ENCODE measurements at regions not wholly inside any gene's neighbourhood (a gene's known extent, or its start where the extent isn't known, plus 50 kb on each side); places are given as distances from the start of the nearest gene placed in this dataset.

DNA sequence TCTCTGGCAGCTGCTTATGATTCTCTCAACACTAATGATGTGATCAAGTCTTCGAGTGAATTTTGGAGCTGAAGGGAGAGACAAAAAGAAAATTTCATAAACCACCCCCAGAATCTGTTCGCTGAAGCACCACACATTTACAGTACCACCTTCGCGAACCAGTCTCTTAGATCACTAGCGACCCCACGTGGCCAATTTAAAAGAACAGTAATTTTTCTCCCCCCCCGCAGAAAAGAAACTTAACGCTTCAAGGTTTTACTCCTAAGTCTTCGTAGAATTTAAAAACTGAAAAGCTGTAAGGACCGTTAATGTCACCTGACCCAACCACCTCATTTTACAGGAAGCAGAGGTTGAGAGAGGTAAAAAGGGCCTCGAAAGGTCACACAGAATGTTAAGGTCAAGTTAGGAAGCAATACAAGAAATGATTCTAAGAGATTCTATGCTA, 187.5 kb downstream of the QDPR start:
- Mint-ChIP-seq H3K4me3 (peak overlapping the region; percentile 51 to 52), H3K27ac (no peak overlapping the region)
- DNase-seq, result peak; percentile 32 to 45

DNA sequence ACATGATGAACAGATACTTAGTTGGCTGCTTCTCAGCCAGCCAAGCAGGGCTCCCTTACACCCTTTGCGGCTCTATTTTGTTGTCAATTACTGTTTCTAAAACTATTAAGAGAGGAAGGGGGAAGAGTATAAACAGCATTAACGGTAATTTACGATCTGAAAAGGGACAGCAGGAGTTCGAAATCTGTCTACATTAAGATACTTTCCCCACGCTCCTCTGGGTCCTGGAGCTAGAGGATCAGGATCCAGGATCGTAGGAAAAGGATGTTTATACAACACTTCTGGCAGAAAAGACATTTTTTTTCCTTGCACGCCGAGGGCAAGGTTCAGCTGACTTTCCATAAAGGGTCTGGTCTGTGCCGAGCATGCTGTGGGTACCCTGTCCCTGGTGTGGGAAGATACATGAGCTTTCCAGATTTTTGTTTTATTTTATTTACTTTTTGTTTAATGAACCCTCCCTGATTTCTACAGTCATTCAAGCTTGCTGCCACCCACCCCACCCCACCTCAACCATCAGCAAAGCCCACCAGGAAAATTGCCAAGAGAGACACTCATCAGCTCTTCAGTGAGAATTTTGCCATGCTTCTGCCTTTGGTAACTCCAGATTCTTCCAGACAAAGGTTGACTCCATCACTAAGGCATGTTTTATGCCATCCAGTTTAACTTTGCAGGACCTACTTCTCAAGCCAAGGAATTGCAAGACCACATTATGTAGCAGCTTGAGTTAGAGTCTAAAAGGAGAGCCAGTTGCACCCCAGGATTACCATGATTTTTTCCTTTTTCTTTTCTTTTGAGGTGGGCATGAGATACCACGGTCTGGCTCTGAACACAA, 188.1 kb downstream of the QDPR start:
- H3K27me3 Mint-ChIP-seq, result no peaks in the 10 kb centered on the region
- peaks cover 4 to 8% of the 10 kb centered on the region in 2 donors for H3K9me3 Mint-ChIP-seq
- H3K27ac Mint-ChIP-seq, result no peak overlapping the region
- ATAC-seq, result no peak
- peaks cover 24% of the 10 kb centered on the region for H3K4me1 Mint-ChIP-seq
- H3K4me3 Mint-ChIP-seq, result peak overlapping the region; percentile 51 to 52
- DNase-seq, result no peak

More for the DNA sequence above, 187.5 kb downstream of the QDPR start:
- Mint-ChIP-seq H3K9me3 (peaks cover 4 to 8% of the 10 kb centered on the region in 2 donors), H3K27me3 (no peaks in the 10 kb centered on the region), H3K4me1 (peaks cover 24% of the 10 kb centered on the region)
- ATAC-seq, result peak; percentile 67

DNA sequence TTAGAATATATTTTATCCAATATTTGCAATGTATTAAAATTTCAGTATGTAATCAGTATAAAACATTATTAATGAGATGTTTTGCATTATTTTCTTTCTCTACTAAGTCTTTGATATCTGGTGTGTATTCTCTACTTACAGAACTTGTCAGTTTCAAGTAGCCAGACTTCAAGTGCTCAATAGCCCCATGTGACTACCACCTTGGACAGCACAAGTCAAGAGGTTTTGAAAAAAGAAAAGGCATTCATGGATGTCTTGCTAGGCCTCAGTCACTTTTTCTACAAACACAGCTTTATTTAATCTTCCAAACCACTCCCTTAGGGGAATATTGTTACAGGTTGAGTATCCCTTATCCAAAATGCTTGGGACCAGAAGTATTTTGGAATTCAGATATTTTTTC, 189.4 kb downstream of the QDPR start:
- no peak for ATAC-seq
- Mint-ChIP-seq H3K9me3 (peaks cover 4 to 8% of the 10 kb centered on the region in 2 donors), H3K4me1 (peaks cover 17% of the 10 kb centered on the region), H3K27me3 (no peaks in the 10 kb centered on the region), H3K27ac (no peak overlapping the region), H3K4me3 (no peak overlapping the region)
- no peak for DNase-seq

DNA sequence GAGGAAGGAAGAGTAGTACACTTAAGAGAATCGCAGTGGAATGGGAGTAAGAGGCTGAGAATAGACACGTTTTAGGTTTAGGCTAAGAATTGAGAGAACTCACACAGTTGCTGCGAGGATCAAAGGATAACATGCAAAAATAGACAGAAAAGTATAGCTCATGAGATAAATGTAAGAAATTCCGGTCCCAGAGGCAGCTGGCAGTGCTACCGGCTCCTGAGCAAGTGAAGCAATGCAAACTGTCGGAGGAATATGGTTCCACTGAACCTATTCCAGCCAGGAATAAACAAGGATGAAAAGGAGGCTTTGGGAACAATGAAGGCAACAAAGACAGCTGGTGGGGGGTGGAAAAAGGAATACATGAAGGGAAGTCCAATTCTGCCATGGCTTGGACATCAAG, 191.8 kb downstream of the QDPR start:
- Mint-ChIP-seq H3K4me1 (peaks cover 9% of the 10 kb centered on the region), H3K4me3 (no peak overlapping the region), H3K27ac (no peak overlapping the region), H3K9me3 (peaks cover 4 to 8% of the 10 kb centered on the region in 2 donors), H3K27me3 (peaks cover 8% of the 10 kb centered on the region)
- DNase-seq (no peak), ATAC-seq (no peak)

DNA sequence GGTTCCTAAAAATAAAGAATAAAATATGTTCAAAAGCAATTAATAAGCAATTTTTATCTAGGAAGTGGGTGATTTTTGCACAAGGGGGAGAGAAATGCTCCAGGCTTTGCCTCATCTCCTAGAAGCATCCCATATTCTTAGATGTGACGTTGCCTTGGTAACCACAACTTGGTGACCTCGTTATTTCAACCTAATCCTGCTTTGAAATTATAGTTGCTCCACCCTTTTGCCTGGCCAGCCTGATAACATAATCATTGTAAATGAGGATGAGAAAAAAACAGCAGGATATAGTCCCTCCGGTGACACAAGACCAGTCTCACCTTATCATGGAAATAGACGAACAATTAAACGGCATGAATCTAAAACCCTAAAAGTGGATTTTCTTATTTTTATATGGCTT, 194.4 kb downstream of the QDPR start:
- H3K4me1 Mint-ChIP-seq, result no peaks in the 10 kb centered on the region
- peaks cover 15% of the 10 kb centered on the region for H3K27me3 Mint-ChIP-seq
- ATAC-seq, result no peak

DNA sequence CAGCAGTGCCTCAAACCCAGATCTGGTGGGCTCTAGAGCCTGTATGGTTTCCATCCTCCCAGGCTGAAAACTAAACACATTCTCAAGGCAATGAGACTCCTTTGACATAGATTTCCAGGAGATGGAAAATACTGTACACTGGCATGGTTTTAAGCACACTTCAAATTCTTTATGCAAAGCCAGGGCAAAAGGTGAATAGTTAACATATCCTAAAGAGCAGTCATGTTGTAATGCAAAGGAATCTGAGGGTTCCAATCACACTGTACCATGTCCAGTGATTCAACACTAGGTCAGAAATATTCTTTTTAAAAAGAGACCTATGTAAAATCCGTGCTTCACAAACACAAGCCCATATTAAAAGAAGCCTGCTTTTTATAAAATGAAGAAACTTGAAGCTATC, 195.3 kb downstream of the QDPR start:
- Mint-ChIP-seq H3K4me1 (no peaks in the 10 kb centered on the region), H3K9me3 (peaks cover 4 to 8% of the 10 kb centered on the region in 2 donors), H3K27ac (no peak overlapping the region), H3K4me3 (no peak overlapping the region), H3K27me3 (peaks cover 15% of the 10 kb centered on the region)
- DNase-seq (no peak), ATAC-seq (no peak)

More for the DNA sequence above, 194.4 kb downstream of the QDPR start:
- Mint-ChIP-seq H3K27ac (no peak overlapping the region), H3K4me3 (no peak overlapping the region), H3K9me3 (peaks cover 4 to 8% of the 10 kb centered on the region in 2 donors)
- no peak for DNase-seq

DNA sequence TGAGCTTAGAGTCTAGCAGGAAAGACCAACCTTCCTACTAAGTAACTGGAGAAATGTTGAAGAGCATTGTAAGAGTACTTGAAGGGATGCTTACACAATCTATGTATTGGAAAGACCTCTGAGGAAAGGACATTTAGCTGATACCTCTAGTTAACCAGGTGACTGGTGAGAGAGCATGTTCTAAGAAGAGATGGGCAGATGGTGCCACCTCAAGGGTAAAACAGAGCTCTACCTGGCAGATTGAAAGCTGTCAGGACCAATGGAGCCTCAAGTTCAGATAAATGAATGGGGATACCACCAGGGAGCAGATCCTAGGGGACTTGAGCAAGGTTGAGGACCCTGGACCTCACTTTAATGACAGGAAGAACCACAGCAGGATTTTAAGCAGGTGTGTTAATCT, 196.4 kb downstream of the QDPR start:
- Mint-ChIP-seq H3K9me3 (peaks cover 4 to 8% of the 10 kb centered on the region in 2 donors), H3K27me3 (peaks cover 15% of the 10 kb centered on the region), H3K27ac (no peak overlapping the region), H3K4me1 (no peaks in the 10 kb centered on the region), H3K4me3 (no peak overlapping the region)
- DNase-seq (no peak), ATAC-seq (no peak)

DNA sequence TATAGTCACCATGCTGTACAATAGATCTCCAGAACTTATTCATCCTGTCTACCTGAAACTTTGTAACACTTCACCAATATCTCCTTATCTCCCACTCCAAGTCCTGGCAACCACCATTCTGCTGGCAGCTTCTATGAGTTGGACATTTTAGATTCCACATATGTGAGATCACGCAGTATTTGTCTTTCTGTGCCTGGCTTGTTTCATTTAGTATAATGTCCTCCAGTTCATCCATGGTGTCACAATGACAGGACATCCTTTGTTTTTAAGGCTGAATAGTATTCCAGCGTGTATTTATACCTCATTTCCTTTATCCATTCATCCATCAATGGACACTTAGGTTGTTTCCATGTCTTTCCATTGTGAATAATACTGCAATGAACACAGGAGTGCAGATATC, 198.7 kb downstream of the QDPR start:
- Mint-ChIP-seq H3K27me3 (peaks cover 24% of the 10 kb centered on the region), H3K4me3 (no peak overlapping the region), H3K27ac (no peak overlapping the region), H3K9me3 (no peaks in the 10 kb centered on the region), H3K4me1 (peaks cover 12% of the 10 kb centered on the region)
- ATAC-seq, result no peak
- no peak for DNase-seq

DNA sequence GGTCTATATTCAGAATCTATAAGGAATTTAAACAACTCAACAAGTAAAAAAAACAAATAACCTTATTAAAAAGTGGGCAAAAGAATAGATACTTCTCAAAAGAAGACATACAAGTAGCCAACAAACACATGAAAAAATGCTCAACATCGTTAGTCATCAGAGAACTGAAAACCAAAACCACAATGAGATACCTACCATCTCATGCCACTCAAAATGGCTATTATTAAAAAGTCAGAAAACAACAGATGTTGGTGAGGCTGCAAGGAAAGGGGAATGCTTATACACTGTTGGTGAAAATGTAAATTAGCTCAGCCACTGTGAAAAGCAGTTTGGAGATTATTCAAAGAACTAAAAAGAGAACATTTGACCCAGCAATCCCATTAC, 201.6 kb downstream of the QDPR start:
- H3K27ac Mint-ChIP-seq, result no peak overlapping the region
- peaks cover 16% of the 10 kb centered on the region for H3K27me3 Mint-ChIP-seq
- ATAC-seq (no peak), DNase-seq (no peak)
- no peak overlapping the region for H3K4me3 Mint-ChIP-seq
- peaks cover 12% of the 10 kb centered on the region for H3K4me1 Mint-ChIP-seq
- H3K9me3 Mint-ChIP-seq, result no peaks in the 10 kb centered on the region

DNA sequence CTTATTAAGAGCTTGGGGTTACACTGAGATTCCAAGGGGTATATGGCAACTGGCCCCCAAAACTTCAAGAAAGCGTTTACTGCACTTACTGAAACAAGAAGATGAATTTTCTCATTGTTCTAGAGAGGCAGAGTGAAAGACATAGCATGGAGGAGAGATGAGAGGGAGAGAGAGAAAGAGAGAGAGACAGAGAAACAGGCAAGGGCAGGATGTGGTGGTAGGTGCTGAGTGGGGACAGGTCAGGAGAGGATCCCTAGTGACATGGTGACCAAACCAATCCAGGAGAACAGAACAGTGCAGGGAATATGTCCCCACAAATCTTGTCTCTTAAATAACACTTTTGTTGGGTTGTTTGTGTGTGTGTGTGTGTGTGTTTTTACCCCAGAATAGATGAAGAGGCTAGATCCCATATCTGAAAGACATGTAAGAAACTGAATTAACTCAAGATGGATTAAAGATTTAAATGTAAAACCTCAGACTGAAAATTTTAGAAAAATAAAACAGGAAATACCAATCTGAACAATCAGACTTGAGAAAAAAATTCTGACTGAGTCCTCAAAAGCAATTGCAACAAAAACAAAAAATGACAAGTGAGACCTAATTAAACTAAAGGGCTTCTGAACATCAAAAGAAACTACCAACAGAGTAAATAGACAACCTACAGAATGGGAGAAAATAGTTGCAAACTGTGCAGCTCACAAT, 202.2 kb downstream of the QDPR start:
- no peaks in the 10 kb centered on the region for H3K9me3 Mint-ChIP-seq
- ATAC-seq (no peak), DNase-seq (no peak)
- H3K4me3 Mint-ChIP-seq, result no peak overlapping the region
- no peak overlapping the region for H3K27ac Mint-ChIP-seq
- H3K4me1 Mint-ChIP-seq, result peaks cover 12% of the 10 kb centered on the region
- H3K27me3 Mint-ChIP-seq, result peaks cover 16% of the 10 kb centered on the region

DNA sequence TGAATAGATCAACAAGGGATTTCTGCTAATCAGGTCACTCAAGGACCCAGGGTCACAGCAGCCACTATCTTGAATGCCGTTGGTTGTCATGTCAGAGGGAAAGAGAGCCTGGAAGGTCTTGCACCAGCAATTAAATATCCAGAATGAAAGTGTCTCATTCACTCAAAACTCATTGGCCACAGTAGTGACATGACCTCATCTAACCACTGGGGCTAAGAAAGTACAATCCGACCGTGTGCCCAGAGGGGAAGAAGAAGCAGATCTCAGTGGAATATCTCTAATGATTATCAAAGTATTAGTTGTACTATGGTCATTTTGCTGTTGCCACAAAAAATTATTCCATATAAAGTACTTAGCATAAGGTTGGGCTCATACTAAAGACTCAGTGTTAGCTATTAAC, 210.0 kb downstream of the QDPR start:
- ATAC-seq, result no peak
- no peaks in the 10 kb centered on the region for H3K9me3 Mint-ChIP-seq
- DNase-seq, result no peak
- H3K4me1 Mint-ChIP-seq, result no peaks in the 10 kb centered on the region
- H3K27ac Mint-ChIP-seq, result no peak overlapping the region
- no peak overlapping the region for H3K4me3 Mint-ChIP-seq
- peaks cover 4% of the 10 kb centered on the region for H3K27me3 Mint-ChIP-seq

DNA sequence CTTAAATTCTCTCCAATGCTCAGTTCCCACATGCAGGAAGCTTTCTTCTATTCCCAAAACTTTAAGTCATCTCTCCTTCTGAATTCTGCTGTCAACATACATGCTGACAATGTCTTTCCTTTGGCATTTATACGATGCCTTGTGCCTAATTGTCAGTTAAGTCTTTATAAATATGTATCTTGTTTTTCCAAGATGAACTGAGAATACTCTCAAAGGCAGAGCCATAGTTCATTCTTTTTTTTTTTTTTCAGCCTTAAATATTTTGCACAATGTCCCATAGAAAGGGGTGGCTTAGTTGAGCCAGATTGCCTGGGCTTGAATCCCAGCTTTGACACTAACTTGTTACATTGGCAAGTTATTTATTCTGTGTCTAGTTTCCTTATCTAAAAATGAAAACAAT, 210.6 kb downstream of the QDPR start:
- ATAC-seq (no peak), DNase-seq (no peak)
- Mint-ChIP-seq H3K27ac (no peak overlapping the region), H3K27me3 (peaks cover 8% of the 10 kb centered on the region), H3K4me1 (no peaks in the 10 kb centered on the region), H3K4me3 (no peak overlapping the region), H3K9me3 (no peaks in the 10 kb centered on the region)

DNA sequence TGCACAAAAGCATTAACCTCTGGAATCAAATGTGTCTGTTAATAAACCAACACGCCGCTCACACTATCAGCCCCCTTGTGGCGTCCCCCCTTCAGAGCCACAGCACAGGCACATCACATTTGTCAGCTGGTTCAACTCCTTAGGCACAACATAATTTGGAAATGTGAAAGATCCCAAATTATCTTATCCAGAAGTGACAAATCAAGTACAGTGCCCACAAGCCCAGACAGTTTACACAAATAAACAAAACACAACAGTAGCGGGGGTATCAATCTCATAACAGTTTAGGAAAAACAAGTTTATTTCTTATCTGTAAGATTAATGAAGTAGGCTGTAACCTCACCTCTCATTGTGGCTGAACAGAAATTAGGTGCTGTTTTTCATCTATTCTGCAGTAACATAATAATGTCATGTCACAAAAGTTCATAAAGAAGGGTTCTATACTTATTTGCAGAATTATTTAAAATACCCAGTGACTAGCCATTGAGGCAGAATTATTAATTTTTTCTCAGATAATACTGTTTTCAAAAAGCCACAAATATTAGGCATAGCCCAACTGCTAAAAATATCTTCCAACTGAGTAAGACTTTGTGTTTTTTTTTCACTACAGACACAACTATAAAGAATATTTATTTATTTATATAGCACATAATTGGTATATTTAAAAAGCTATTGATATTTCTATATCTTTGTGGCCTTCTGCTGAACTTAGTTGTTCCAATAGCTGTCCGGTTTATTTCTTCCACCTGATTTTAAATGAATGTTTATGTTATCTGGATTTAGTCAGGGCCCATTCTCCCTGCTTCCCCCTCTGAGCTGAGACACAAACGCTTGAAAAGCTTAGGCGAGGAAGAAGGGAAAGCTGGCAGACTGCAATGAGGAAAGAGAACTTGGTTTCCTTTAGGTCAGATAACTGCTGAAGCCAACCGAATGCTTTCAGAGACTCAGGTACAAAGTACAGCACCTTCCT, 214.7 kb downstream of the QDPR start:
- Mint-ChIP-seq H3K4me3 (no peak overlapping the region), H3K4me1 (no peaks in the 10 kb centered on the region), H3K27ac (no peak overlapping the region), H3K9me3 (no peaks in the 10 kb centered on the region), H3K27me3 (peaks cover 23% of the 10 kb centered on the region)
- DNase-seq (no peak), ATAC-seq (no peak)

DNA sequence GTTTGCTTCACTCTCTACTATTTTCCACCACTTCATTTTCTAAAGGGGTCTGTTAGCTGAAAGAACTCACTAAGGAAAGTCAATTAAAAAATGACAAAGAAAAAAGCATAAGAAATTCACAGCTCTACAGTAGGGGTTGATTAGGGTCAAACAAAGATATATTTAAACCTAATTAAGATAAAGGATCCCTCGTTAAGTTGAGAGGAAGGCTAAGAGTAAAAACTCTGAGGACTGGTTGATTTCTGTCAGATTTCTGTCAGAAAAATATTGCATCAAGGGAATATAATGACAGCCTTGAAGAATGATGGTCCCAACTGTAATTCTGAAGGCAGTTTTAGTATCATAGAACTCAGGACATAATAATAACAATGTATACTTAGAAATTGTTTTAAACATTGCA, 218.0 kb downstream of the QDPR start:
- DNase-seq (no peak), ATAC-seq (no peak)
- Mint-ChIP-seq H3K9me3 (no peaks in the 10 kb centered on the region), H3K27ac (no peak overlapping the region), H3K4me1 (no peaks in the 10 kb centered on the region), H3K4me3 (no peak overlapping the region), H3K27me3 (peaks cover 23% of the 10 kb centered on the region)

DNA sequence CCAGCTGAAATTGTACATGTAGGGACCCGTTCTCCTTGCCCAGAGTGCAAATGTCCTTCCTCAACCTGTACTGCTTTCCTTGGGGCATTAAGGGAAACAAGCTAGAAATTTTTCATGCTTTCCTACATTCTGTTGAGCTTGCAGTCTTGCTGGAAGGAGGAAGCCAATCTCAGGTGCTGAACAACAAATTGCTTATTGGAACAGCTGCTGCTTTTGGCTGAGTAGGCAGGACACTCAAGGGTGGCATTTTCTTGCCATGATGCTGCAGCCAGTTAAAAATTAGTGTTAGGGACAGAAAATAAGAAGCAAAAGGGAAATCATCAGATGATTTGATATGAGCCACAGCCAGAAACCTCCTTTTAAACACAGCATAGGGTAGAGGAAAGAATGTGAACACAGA, 223.7 kb downstream of the QDPR start:
- Mint-ChIP-seq H3K27me3 (peaks cover 14% of the 10 kb centered on the region), H3K27ac (no peak overlapping the region), H3K4me1 (no peaks in the 10 kb centered on the region), H3K9me3 (no peaks in the 10 kb centered on the region), H3K4me3 (no peak overlapping the region)
- ATAC-seq (no peak), DNase-seq (no peak)
